SK-N-SH treated with all-trans-retinoic acid at 6 μM for 48 hours (cell line): ENCODE measurements at regions not wholly inside any gene's neighbourhood (a gene's known extent, or its start where the extent isn't known, plus 50 kb on each side); places are given as distances from the start of the nearest gene placed in this dataset.
"Not testable (repeated sequence)": the region's sequence is repeated elsewhere in the genome, so short reads cannot be mapped to it uniquely, and the experiment has no call there.

Experiments used
- CSRNP3 ChIP-seq: fragments of 250-450 bp; sonication (Bioruptor Pico); IDR thresholded peaks from 2 replicates; pipeline ENCODE4 v1.5.1; 2021; ENCODE audit warnings: mild to moderate bottlenecking, moderate library complexity
- GLIS3 ChIP-seq: fragments of 250-450 bp; sonication (Bioruptor Pico); IDR thresholded peaks from 2 replicates; pipeline ENCODE4 v1.5.0; 2020; ENCODE audit warnings: mild to moderate bottlenecking, moderate library complexity

- TF ChIP-seq CSRNP3, GLIS3 (CRISPR knock-in tag): not testable (repeated sequence)
These were observed 1610.9 kb downstream of the SPATA31A7 start for GRCh38 chr9:62800451-62801371.
